Neutrophil (primary cell): ENCODE measurements at regions not wholly inside any gene's neighbourhood (a gene's known extent, or its start where the extent isn't known, plus 50 kb on each side); places are given as distances from the start of the nearest gene placed in this dataset.

Experiments used
- H3K27ac ChIP-seq: fragments of 200-600 bp; sonication (generic); 2 replicates; pipeline ENCODE4 v1.5.1; 2016; ENCODE audit warnings: mild to moderate bottlenecking, moderate library complexity
- H3K27me3 ChIP-seq: fragments of 200-600 bp; sonication (generic); 2 replicates; pipeline ENCODE4 v1.6.0; 2016; ENCODE audit warnings: mild to moderate bottlenecking
- H3K36me3 ChIP-seq: fragments of 200-600 bp; sonication (generic); 2 replicates; pipeline ENCODE4 v1.5.1; 2017
- H3K4me1 ChIP-seq, 2 experiments: fragments of 200-600 bp in 1 of 2; sonication (generic) in 1 of 2; 1 replicate in 1 of 2; 2 replicates in 1 of 2; pipeline versions ENCODE4 v1.5.1 to v1.6.1; 2013 to 2016; ENCODE audit warnings: low read depth in 1 of 2, low read length in 1 of 2, mild to moderate bottlenecking in 1 of 2, moderate library complexity in 1 of 2; ENCODE audit not compliant: control insufficient read depth in 1 of 2, insufficient read depth in 1 of 2
- H3K4me3 ChIP-seq, 2 experiments: fragments of 200-600 bp in 1 of 2; sonication (generic) in 1 of 2; 1 replicate in 1 of 2; 2 replicates in 1 of 2; pipeline ENCODE4 v1.5.1; 2013 to 2016; ENCODE audit warnings: low read depth in 1 of 2, low read length in 1 of 2, mild to moderate bottlenecking in 1 of 2, moderate library complexity in 1 of 2
- H3K9me3 ChIP-seq: fragments of 200-600 bp; sonication (generic); 2 replicates; pipeline ENCODE4 v1.5.1; 2016
- CTCF ChIP-seq: fragments of 200-600 bp; sonication (generic); IDR thresholded peaks from 2 replicates; pipeline ENCODE4 v1.5.1; 2016; ENCODE audit warnings: antibody characterized with exemption

DNA sequence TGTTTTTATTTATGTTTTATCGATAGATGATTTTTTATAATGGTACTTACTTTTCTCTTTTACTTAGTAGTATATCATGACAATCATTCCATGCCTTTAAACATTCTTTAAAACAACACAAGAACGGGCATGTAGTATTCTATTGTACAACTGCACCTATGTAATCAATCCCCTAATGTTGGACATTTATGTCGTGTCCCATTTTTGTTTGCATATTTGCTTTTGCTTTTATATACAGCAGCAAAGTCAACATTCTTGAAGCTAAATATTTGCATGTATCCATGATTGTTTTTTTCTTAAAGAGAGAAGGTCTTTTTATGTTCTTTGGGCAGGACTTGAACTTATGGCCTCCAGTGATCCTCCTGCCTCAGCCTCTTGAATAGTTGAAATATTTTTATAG is 527.0 kb upstream of the CLINT1 start:
- no peak overlapping the region for H3K27ac ChIP-seq
- TF ChIP-seq CTCF = no peak
- H3K4me3 ChIP-seq = no peak overlapping the region
- peaks cover 39 to 46% of the 10 kb centered on the region in 2 experiments for H3K4me1 ChIP-seq
- H3K9me3 ChIP-seq = no peaks in the 10 kb centered on the region
- H3K27me3 ChIP-seq = no peaks in the 10 kb centered on the region
- H3K36me3 ChIP-seq = no peaks in the 10 kb centered on the region

DNA sequence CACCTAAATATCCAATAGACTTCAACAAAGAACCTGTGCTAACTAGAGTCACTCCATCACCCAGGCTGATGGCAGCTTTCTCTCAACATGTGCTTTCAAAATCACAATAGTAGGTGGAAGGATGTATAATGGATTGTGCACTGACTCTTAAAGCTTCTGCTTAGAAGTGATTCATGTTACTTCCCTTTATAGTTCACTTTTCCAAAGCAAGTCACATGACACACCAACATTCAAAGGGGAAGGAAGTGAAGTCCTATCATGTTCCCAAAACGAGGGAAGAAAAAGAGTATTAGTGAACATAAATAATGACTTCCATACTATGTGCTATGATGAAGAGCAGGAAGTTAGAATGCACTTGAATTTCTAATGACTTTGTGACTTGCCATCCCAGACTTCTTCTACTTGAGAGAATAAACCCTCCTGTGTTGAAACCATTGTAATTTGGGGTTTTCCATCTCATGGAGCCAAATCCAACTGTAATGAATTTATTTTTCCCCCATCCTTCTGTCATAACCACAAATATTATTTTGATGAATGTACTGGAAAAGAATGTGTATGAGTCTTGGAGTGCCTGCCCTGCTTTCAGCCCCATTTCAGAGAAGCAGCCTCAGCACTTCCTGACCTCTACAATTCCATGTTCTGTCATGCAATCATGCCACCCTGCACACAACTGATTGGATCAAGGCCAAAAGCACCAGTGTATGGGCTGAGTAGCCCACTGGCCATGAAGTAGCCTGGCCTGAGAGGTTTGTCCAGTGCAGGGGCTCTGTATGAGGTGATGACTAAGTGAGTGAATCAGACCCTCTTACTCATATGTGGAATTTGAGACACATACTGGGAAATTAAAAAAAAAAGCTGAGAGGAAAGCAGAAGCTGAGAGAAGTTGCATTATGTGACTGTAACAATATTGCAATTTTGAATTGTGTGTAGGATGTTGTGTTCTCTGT is 525.9 kb upstream of the CLINT1 start:
- H3K27ac ChIP-seq = peak overlapping the region; percentile 57
- TF ChIP-seq CTCF = no peak
- H3K4me1 ChIP-seq = peaks cover 49 to 53% of the 10 kb centered on the region in 2 experiments

DNA sequence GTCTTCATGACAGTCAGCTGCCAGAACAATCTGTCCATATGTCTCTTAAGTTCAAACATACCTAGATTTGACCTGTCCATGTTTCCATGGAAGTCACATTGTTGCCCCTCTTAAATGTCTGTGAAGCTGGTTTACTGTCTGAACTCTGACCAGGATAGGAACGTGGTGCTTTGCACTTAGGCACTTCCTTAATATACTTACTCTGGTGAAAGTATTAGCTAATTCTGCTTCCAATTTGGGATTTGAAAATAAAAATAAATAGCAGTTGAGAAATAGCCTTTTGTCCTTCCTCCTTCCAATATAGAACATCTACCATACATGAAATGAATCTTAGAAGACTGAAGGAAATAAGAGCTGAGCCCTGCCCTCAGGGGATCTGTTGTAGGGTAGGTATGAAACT is 524.5 kb upstream of the CLINT1 start:
- no peak for TF ChIP-seq CTCF
- Histone ChIP-seq H3K4me3 (no peak overlapping the region), H3K27me3 (no peaks in the 10 kb centered on the region), H3K27ac (no peak overlapping the region), H3K36me3 (no peaks in the 10 kb centered on the region), H3K9me3 (no peaks in the 10 kb centered on the region), H3K4me1 (peaks cover 62 to 66% of the 10 kb centered on the region in 2 experiments)

More for the DNA sequence above, 525.9 kb upstream of the CLINT1 start:
- Histone ChIP-seq H3K9me3 (no peaks in the 10 kb centered on the region), H3K27me3 (no peaks in the 10 kb centered on the region), H3K4me3 (no peak overlapping the region), H3K36me3 (no peaks in the 10 kb centered on the region)

GRCh38 chr5:158382473-158382872 is 523.5 kb upstream of the CLINT1 start:
- Histone ChIP-seq H3K4me1 (peaks cover 63 to 72% of the 10 kb centered on the region in 2 experiments), H3K4me3 (no peak overlapping the region), H3K36me3 (no peaks in the 10 kb centered on the region), H3K9me3 (no peaks in the 10 kb centered on the region), H3K27ac (peak overlapping the region; percentile 68), H3K27me3 (no peaks in the 10 kb centered on the region)
- no peak for TF ChIP-seq CTCF

DNA sequence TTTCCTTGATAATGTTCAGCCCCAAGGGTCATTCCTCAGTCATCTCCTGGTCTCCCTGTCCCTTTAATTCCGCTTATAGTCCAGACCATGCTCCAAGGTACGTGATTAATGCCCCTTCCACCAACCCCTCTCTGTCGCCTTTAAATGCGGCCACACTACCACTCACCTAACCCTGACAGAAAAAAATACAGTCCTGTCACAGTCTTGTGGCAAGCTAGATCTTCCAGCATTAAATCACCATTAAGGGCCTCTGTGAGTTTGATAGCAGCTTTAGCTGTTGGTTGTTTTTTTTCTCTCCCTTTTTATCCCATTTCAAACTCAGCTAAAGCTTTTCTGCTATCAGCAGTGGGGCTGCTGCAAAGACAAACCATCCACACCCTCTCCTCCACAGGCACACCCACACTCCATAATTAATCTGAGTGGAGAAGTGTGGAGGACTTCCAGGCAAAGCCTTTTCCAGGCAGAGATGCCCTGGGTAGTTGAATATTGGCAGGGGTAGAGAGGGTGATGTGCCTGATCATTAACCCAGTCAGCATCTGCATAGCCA is 522.7 kb upstream of the CLINT1 start:
- peaks cover 68 to 80% of the 10 kb centered on the region in 2 experiments for H3K4me1 ChIP-seq

More for the DNA sequence above, 522.7 kb upstream of the CLINT1 start:
- Histone ChIP-seq H3K4me3 (no peak overlapping the region), H3K9me3 (no peaks in the 10 kb centered on the region), H3K27ac (peak overlapping the region; percentile 68), H3K36me3 (no peaks in the 10 kb centered on the region), H3K27me3 (no peaks in the 10 kb centered on the region)
- no peak for TF ChIP-seq CTCF
